Neuronal stem cell (in vitro differentiated cells): ENCODE measurements at regions not wholly inside any gene's neighbourhood (a gene's known extent, or its start where the extent isn't known, plus 50 kb on each side); places are given as distances from the start of the nearest gene placed in this dataset.
"Not testable (repeated sequence)": the region's sequence is repeated elsewhere in the genome, so short reads cannot be mapped to it uniquely, and the experiment has no call there.

Source experiments
- DNase-seq: peaks from one replicate; pipeline ENCODE4 v3.0.0-alpha.2; 2013; ENCODE audit warnings: low spot score
- H2AFZ ChIP-seq: one replicate; pipeline ENCODE4 v1.6.1; 2013; ENCODE audit warnings: mild to moderate bottlenecking, low read length, inconsistent platforms
- H2AK5ac ChIP-seq: 2 replicates; pipeline ENCODE4 v1.6.1; 2013; ENCODE audit warnings: low read depth, mild to moderate bottlenecking, inconsistent platforms, low read length, moderate library complexity, mixed read lengths
- H2BK120ac ChIP-seq: 2 replicates; pipeline ENCODE4 v1.6.1; 2013; ENCODE audit warnings: low read depth, mild to moderate bottlenecking, inconsistent platforms, low read length, moderate library complexity, mixed read lengths
- H2BK12ac ChIP-seq: one replicate; pipeline ENCODE4 v1.6.1; 2013; ENCODE audit warnings: low read length, inconsistent platforms
- H2BK15ac ChIP-seq: 2 replicates; pipeline ENCODE4 v1.6.1; 2013; ENCODE audit warnings: mild to moderate bottlenecking, low read length, inconsistent platforms, mixed read lengths
- H2BK5ac ChIP-seq: one replicate; pipeline ENCODE4 v1.6.1; 2013; ENCODE audit warnings: inconsistent platforms, mild to moderate bottlenecking, low read length, moderate library complexity
- H3K14ac ChIP-seq: one replicate; pipeline ENCODE4 v1.6.1; 2013; ENCODE audit warnings: low read length, inconsistent platforms
- H3K18ac ChIP-seq: 2 replicates; pipeline ENCODE4 v1.6.1; 2013; ENCODE audit warnings: low read length, inconsistent platforms
- H3K23ac ChIP-seq: 2 replicates; pipeline ENCODE4 v1.6.1; 2013; ENCODE audit warnings: low read depth, mild to moderate bottlenecking, mixed read lengths, low read length, inconsistent platforms; ENCODE audit not compliant: poor library complexity
- H3K27ac ChIP-seq: replicated peaks from 3 replicates; pipeline ENCODE4 v1.5.1; 2013; ENCODE audit warnings: low read length, inconsistent platforms
- H3K27me3 ChIP-seq, 3 experiments: 2 replicates each; pipeline ENCODE4 v1.6.1; 2013; ENCODE audit warnings: low read length in 3 of 3, mild to moderate bottlenecking in 2 of 3, inconsistent platforms in 1 of 3, low read depth in 1 of 3, mixed read lengths in 1 of 3, moderate library complexity in 1 of 3; ENCODE audit not compliant: control insufficient read depth in 3 of 3, insufficient read depth in 3 of 3
- H3K36me3 ChIP-seq, 2 donors: replicated peaks in 1 of 2; 2 replicates each; pipeline ENCODE4 v1.6.1; 2013; ENCODE audit warnings: low read length in 2 of 2; ENCODE audit not compliant: control insufficient read depth in 2 of 2, insufficient read depth in 2 of 2
- H3K4ac ChIP-seq: 2 replicates; pipeline ENCODE4 v1.6.1; 2013; ENCODE audit warnings: inconsistent platforms, mild to moderate bottlenecking, low read length, moderate library complexity
- H3K4me1 ChIP-seq, 2 donors: 1 replicate in 1 of 2; 2 replicates in 1 of 2; pipeline ENCODE4 v1.6.1; 2013; ENCODE audit warnings: low read length in 2 of 2, low read depth in 1 of 2; ENCODE audit not compliant: control insufficient read depth in 2 of 2, insufficient read depth in 1 of 2
- H3K4me2 ChIP-seq: one replicate; pipeline ENCODE4 v1.6.1; 2013; ENCODE audit warnings: mild to moderate bottlenecking, low read length, inconsistent platforms; ENCODE audit not compliant: insufficient read depth, poor library complexity, severe bottlenecking
- H3K4me3 ChIP-seq, 2 donors: 2 replicates each; pipeline ENCODE4 v1.5.1; 2013; ENCODE audit warnings: low read length in 2 of 2, mild to moderate bottlenecking in 2 of 2, inconsistent platforms in 1 of 2, moderate library complexity in 1 of 2
- H3K79me1 ChIP-seq: one replicate; pipeline ENCODE4 v1.6.1; 2013; ENCODE audit warnings: low read depth, mild to moderate bottlenecking, inconsistent platforms, low read length, moderate library complexity
- H3K9ac ChIP-seq: one replicate; pipeline ENCODE4 v1.6.1; 2013; ENCODE audit warnings: mild to moderate bottlenecking, low read depth, low read length, inconsistent platforms; ENCODE audit not compliant: poor library complexity
- H3K9me3 ChIP-seq, 2 donors: replicated peaks in 1 of 2; 2 replicates each; pipeline versions ENCODE3 to v1.6.1; 2013; ENCODE audit warnings: low read length in 2 of 2, mild to moderate bottlenecking in 2 of 2, inconsistent platforms in 1 of 2, low read depth in 1 of 2, mixed read lengths in 1 of 2, moderate library complexity in 1 of 2; ENCODE audit not compliant: control insufficient read depth in 2 of 2, insufficient read depth in 1 of 2
- H4K8ac ChIP-seq: one replicate; pipeline ENCODE4 v1.6.1; 2013; ENCODE audit warnings: low read depth, mild to moderate bottlenecking, inconsistent platforms, low read length, moderate library complexity
- H4K91ac ChIP-seq: one replicate; pipeline ENCODE4 v1.6.1; 2013; ENCODE audit warnings: low read length, low read depth, mild to moderate bottlenecking, inconsistent platforms; ENCODE audit not compliant: poor library complexity
- WGBS, 2 donors: extraction: QIAGEN DNeasy Blood & Tissue Kit; methylation state at CpG; one replicate each; pipeline ENCODE4 v1.1.7; 2013; ENCODE audit warnings: missing lambda C conversion rate in 2 of 2, mixed read lengths in 1 of 2; ENCODE audit not compliant: insufficient read length in 2 of 2, insufficient replicate concordance in 1 of 2; ENCODE audit errors: extremely low coverage in 2 of 2; 5-methylcytosine and 5-hydroxymethylcytosine counted together

GRCh38 chr1:187696073-187696472, 867.3 kb downstream of the PLA2G4A start:
- H3K9me3 ChIP-seq: no peaks in the 10 kb centered on the region
- H3K27me3 ChIP-seq: no peaks in the 10 kb centered on the region
- no peaks in the 10 kb centered on the region for H3K36me3 ChIP-seq
- no peak overlapping the region for H3K14ac ChIP-seq
- no peak overlapping the region for H2BK12ac ChIP-seq
- H3K4ac ChIP-seq: no peak overlapping the region
- peak overlapping the region; percentile 52 for H2AFZ ChIP-seq
- no peak overlapping the region for H3K18ac ChIP-seq
- no peaks in the 10 kb centered on the region for H3K4me1 ChIP-seq
- DNase-seq: no peak
- no peaks in the 10 kb centered on the region for H3K79me1 ChIP-seq
- H3K4me3 ChIP-seq: no peak overlapping the region
- H2AK5ac ChIP-seq: no peak overlapping the region
- no peak overlapping the region for H3K23ac ChIP-seq
- H2BK120ac ChIP-seq: no peak overlapping the region
- H2BK15ac ChIP-seq: no peak overlapping the region
- WGBS, 2 donors: no CpG with 5 or more reads among the region's 3 CpGs
- no peak overlapping the region for H3K27ac ChIP-seq
- H4K8ac ChIP-seq: no peak overlapping the region
- H2BK5ac ChIP-seq: no peak overlapping the region
- no peak overlapping the region for H3K9ac ChIP-seq
- H3K4me2 ChIP-seq: no peak overlapping the region
- H4K91ac ChIP-seq: no peak overlapping the region

GRCh38 chr1:187703138-187704130, 874.7 kb downstream of the PLA2G4A start:
- H4K91ac ChIP-seq, H3K23ac ChIP-seq, H3K4me2 ChIP-seq, H3K18ac ChIP-seq, H2AK5ac ChIP-seq, H4K8ac ChIP-seq, H2BK120ac ChIP-seq, H2AFZ ChIP-seq, H3K14ac ChIP-seq, H3K4me1 ChIP-seq, H2BK15ac ChIP-seq, H3K9ac ChIP-seq, H3K27me3 ChIP-seq, DNase-seq, H3K9me3 ChIP-seq, H3K79me1 ChIP-seq, H3K4me3 ChIP-seq, H3K4ac ChIP-seq, H3K27ac ChIP-seq, H2BK12ac ChIP-seq, H3K36me3 ChIP-seq, H2BK5ac ChIP-seq: not testable (repeated sequence)
- WGBS, 2 donors: no CpG with 5 or more reads among the region's 46 CpGs

GRCh38 chr1:187714470-187714869, 885.7 kb downstream of the PLA2G4A start:
- Histone ChIP-seq H3K9ac (no peak overlapping the region), H3K18ac (no peak overlapping the region), H3K4me1 (peaks cover 0 to 1% of the 10 kb centered on the region in 2 donors), H4K91ac (no peak overlapping the region), H3K9me3 (no peaks in the 10 kb centered on the region), H2AK5ac (no peak overlapping the region), H2BK12ac (no peak overlapping the region), H3K27ac (no peak overlapping the region), H3K14ac (no peak overlapping the region), H3K79me1 (no peaks in the 10 kb centered on the region), H3K4me3 (no peak overlapping the region), H2BK120ac (no peak overlapping the region), H3K36me3 (no peaks in the 10 kb centered on the region), H2AFZ (no peak overlapping the region), H3K27me3 (no peaks in the 10 kb centered on the region), H3K23ac (no peak overlapping the region), H4K8ac (no peak overlapping the region), H2BK5ac (no peak overlapping the region), H2BK15ac (no peak overlapping the region), H3K4me2 (no peak overlapping the region), H3K4ac (no peak overlapping the region)
- no peak for DNase-seq
- no CpG with 5 or more reads among the region's 6 CpGs for WGBS, 2 donors

GRCh38 chr1:187715483-187715882, 886.7 kb downstream of the PLA2G4A start:
- H3K18ac ChIP-seq: no peak overlapping the region

More at GRCh38 chr1:187715483-187715882, 886.7 kb downstream of the PLA2G4A start:
- no peak overlapping the region for H3K4me2 ChIP-seq
- H3K27ac ChIP-seq: no peak overlapping the region
- no peaks in the 10 kb centered on the region for H3K9me3 ChIP-seq
- no peak for DNase-seq
- no peak overlapping the region for H2BK120ac ChIP-seq
- H3K4me3 ChIP-seq: no peak overlapping the region
- H3K27me3 ChIP-seq: no peaks in the 10 kb centered on the region
- H2BK5ac ChIP-seq: no peak overlapping the region
- H2AFZ ChIP-seq: no peak overlapping the region
- H3K14ac ChIP-seq: no peak overlapping the region
- H3K23ac ChIP-seq: no peak overlapping the region
- H4K91ac ChIP-seq: no peak overlapping the region
- H2AK5ac ChIP-seq: no peak overlapping the region
- H3K4ac ChIP-seq: no peak overlapping the region
- no peak overlapping the region for H4K8ac ChIP-seq
- H3K79me1 ChIP-seq: no peaks in the 10 kb centered on the region
- no peak overlapping the region for H2BK15ac ChIP-seq
- H2BK12ac ChIP-seq: no peak overlapping the region
- no peak overlapping the region for H3K9ac ChIP-seq
- H3K4me1 ChIP-seq: peaks cover 0 to 1% of the 10 kb centered on the region in 2 donors
- no peaks in the 10 kb centered on the region for H3K36me3 ChIP-seq
